Peyer's patch (tissue), 4 donors: ENCODE measurements at regions not wholly inside any gene's neighbourhood (a gene's known extent, or its start where the extent isn't known, plus 50 kb on each side); places are given as distances from the start of the nearest gene placed in this dataset.
A peak's percentile ranks its signal among the peaks of the same experiment; 100 is the strongest.

Experiments
- DNase-seq, 3 donors: peaks; one replicate each; pipeline ENCODE4 v3.0.0-alpha.2; 2017 to 2019
- H3K27ac ChIP-seq, 4 donors: fragments of 200-600 bp; sonication (generic); one replicate each; pipeline ENCODE4 v1.5.1; 2016 to 2019
- H3K27me3 ChIP-seq, 2 donors: fragments of 200-600 bp; sonication (generic); one replicate each; pipeline ENCODE4 v1.5.1; 2019
- H3K36me3 ChIP-seq, 3 donors: fragments of 200-600 bp; sonication (generic); one replicate each; pipeline ENCODE4 v1.5.1; 2016 to 2019
- H3K4me1 ChIP-seq, 4 donors: fragments of 200-600 bp; sonication (generic); one replicate each; pipeline ENCODE4 v1.5.1; 2016 to 2019
- H3K4me3 ChIP-seq, 4 donors: fragments of 200-600 bp; sonication (generic); 1 replicate in 3 of 4; 2 replicates in 1 of 4; pipeline ENCODE4 v1.5.1; 2016 to 2019; ENCODE audit warnings: mild to moderate bottlenecking in 1 of 4
- H3K9me3 ChIP-seq, 4 donors: fragments of 200-600 bp; sonication (generic); one replicate each; pipeline ENCODE4 v1.5.1; 2016 to 2019; ENCODE audit warnings: mild to moderate bottlenecking in 1 of 4
- CTCF ChIP-seq, 6 experiments: fragments of 450-650 bp in 4 of 6; fragments of 200-600 bp in 2 of 6; sonication (generic) in 1 of 6; IDR thresholded peaks; one replicate each; pipeline ENCODE4 v1.5.1; 2017 to 2019; ENCODE audit warnings: antibody characterized with exemption in 6 of 6, mild to moderate bottlenecking in 3 of 6, moderate library complexity in 1 of 6
- POLR2A ChIP-seq, 2 donors: fragments of 450-650 bp; IDR thresholded peaks; one replicate each; pipeline ENCODE4 v1.5.1; 2017; ENCODE audit warnings: antibody characterized with exemption in 2 of 2, mild to moderate bottlenecking in 2 of 2, moderate library complexity in 2 of 2

- Histone ChIP-seq H3K4me1 (no peaks in the 10 kb centered on the region), H3K36me3 (no peaks in the 10 kb centered on the region), H3K27me3 (no peaks in the 10 kb centered on the region), H3K4me3 (no peak overlapping the region), H3K9me3 (no peaks in the 10 kb centered on the region), H3K27ac (no peak overlapping the region)
- DNase-seq, result no peak
- TF ChIP-seq POLR2A (IDR thresholded peaks at IDR 0.05) (no peak), CTCF (IDR thresholded peaks at IDR 0.05) (no peak)
Measured at GRCh38 chrX:45830343-45830742, 629.7 kb upstream of the DIPK2B start.

GRCh38 chrX:45824471-45824870, 623.8 kb upstream of the DIPK2B start:
- no peaks in the 10 kb centered on the region for H3K27me3 ChIP-seq
- TF ChIP-seq POLR2A (IDR thresholded peaks at IDR 0.05) (no peak), CTCF (IDR thresholded peaks at IDR 0.05) (peak in 1 of 6 experiments; percentile 19)
- H3K27ac ChIP-seq, result no peak overlapping the region
- DNase-seq, result peak in 1 of 3 donors; percentile 49
- no peaks in the 10 kb centered on the region for H3K36me3 ChIP-seq
- no peaks in the 10 kb centered on the region for H3K4me1 ChIP-seq
- no peak overlapping the region for H3K4me3 ChIP-seq
- H3K9me3 ChIP-seq, result no peaks in the 10 kb centered on the region

- Histone ChIP-seq H3K27me3 (no peaks in the 10 kb centered on the region), H3K36me3 (no peaks in the 10 kb centered on the region), H3K9me3 (no peaks in the 10 kb centered on the region), H3K4me1 (no peaks in the 10 kb centered on the region), H3K27ac (no peak overlapping the region), H3K4me3 (no peak overlapping the region)
- no peak for DNase-seq
- no peak for TF ChIP-seq CTCF (IDR thresholded peaks at IDR 0.05)
- no peak for TF ChIP-seq POLR2A (IDR thresholded peaks at IDR 0.05)
Measured at GRCh38 chrX:45823536-45823935, 622.9 kb upstream of the DIPK2B start.

- no peak for DNase-seq
Measured at GRCh38 chrX:45822124-45822523, 621.4 kb upstream of the DIPK2B start.

GRCh38 chrX:45818913-45819312, 618.2 kb upstream of the DIPK2B start:
- no peak for DNase-seq
- no peaks in the 10 kb centered on the region for H3K4me1 ChIP-seq
- no peak for TF ChIP-seq POLR2A (IDR thresholded peaks at IDR 0.05)
- no peak for TF ChIP-seq CTCF (IDR thresholded peaks at IDR 0.05)
- no peak overlapping the region for H3K4me3 ChIP-seq
- no peaks in the 10 kb centered on the region for H3K36me3 ChIP-seq
- H3K27ac ChIP-seq, result no peak overlapping the region
- no peaks in the 10 kb centered on the region for H3K9me3 ChIP-seq
- no peaks in the 10 kb centered on the region for H3K27me3 ChIP-seq

More at GRCh38 chrX:45822124-45822523, 621.4 kb upstream of the DIPK2B start:
- H3K9me3 ChIP-seq, result no peaks in the 10 kb centered on the region
- H3K36me3 ChIP-seq, result no peaks in the 10 kb centered on the region
- no peak overlapping the region for H3K27ac ChIP-seq
- no peaks in the 10 kb centered on the region for H3K4me1 ChIP-seq
- no peak for TF ChIP-seq CTCF (IDR thresholded peaks at IDR 0.05)
- TF ChIP-seq POLR2A (IDR thresholded peaks at IDR 0.05), result no peak
- H3K4me3 ChIP-seq, result no peak overlapping the region
- H3K27me3 ChIP-seq, result no peaks in the 10 kb centered on the region

- no peak for DNase-seq
- TF ChIP-seq POLR2A (IDR thresholded peaks at IDR 0.05) (no peak), CTCF (IDR thresholded peaks at IDR 0.05) (no peak)
- no peaks in the 10 kb centered on the region for H3K9me3 ChIP-seq
- no peak overlapping the region for H3K4me3 ChIP-seq
- H3K27ac ChIP-seq, result no peak overlapping the region
- no peaks in the 10 kb centered on the region for H3K36me3 ChIP-seq
- no peaks in the 10 kb centered on the region for H3K27me3 ChIP-seq
- H3K4me1 ChIP-seq, result no peaks in the 10 kb centered on the region
Measured at GRCh38 chrX:45815441-45815840, 614.8 kb upstream of the DIPK2B start.
